Endothelial cell of umbilical vein (primary cell): ENCODE measurements at regions not wholly inside any gene's neighbourhood (a gene's known extent, or its start where the extent isn't known, plus 50 kb on each side); places are given as distances from the start of the nearest gene placed in this dataset.
A peak's percentile ranks its signal among the peaks of the same experiment; 100 is the strongest.

Experiments used
- BruUV-seq: library from RNA; stranded (reverse); fragments of 400-500 nt; replicated peaks from 2 replicates; lab custom pipeline; 2021; lab: Mats Ljungman, UMichigan
- CTCF ChIA-PET: fragments of 300-600, 350-600 bp; sonication (Branson Sonifier 250); formaldehyde crosslinking; loops from one replicate; lab custom pipeline; 2021; ENCODE audit warnings: antibody characterized with exemption, inconsistent platforms; lab: Charles Lee
- POLR2A ChIA-PET: fragments of 300-600, 350-600 bp; sonication (Branson Sonifier 250); formaldehyde crosslinking; loops from one replicate; lab custom pipeline; 2021; ENCODE audit warnings: antibody characterized with exemption, inconsistent platforms; lab: Charles Lee
- DNase-seq: peaks from one replicate; pipeline ENCODE4 v3.0.0-alpha.2; 2011; ENCODE audit warnings: low read depth, low spot score
- FAIRE-seq: peaks from 2 replicates; lab custom pipeline; 2011; peaks lifted over from hg19 to GRCh38; lab: Jason Lieb, UNC
- H2AFZ ChIP-seq: 2 replicates; pipeline ENCODE4 v1.6.0; 2012; ENCODE audit warnings: low read depth, low read length, control low read depth, inconsistent platforms
- H3K27ac ChIP-seq: 2 replicates; pipeline ENCODE4 v1.5.1; 2011; ENCODE audit warnings: low read depth, mild to moderate bottlenecking, control low read depth, low read length, moderate library complexity; ENCODE audit not compliant: insufficient read depth
- H3K27me3 ChIP-seq, 2 experiments: 2 replicates each; pipeline versions ENCODE4 v1.6.0 to v1.6.1; 2011; ENCODE audit warnings: low read length in 2 of 2, mixed read lengths in 1 of 2; ENCODE audit not compliant: control insufficient read depth in 2 of 2, insufficient read depth in 2 of 2
- H3K36me3 ChIP-seq, 2 experiments: 2 replicates in 1 of 2; 3 replicates in 1 of 2; pipeline ENCODE4 v1.5.1; 2011; ENCODE audit warnings: low read length in 2 of 2, mild to moderate bottlenecking in 1 of 2, moderate library complexity in 1 of 2; ENCODE audit not compliant: control insufficient read depth in 2 of 2, insufficient read depth in 2 of 2; ENCODE audit errors: extremely low read depth in 1 of 2
- H3K4me1 ChIP-seq: 3 replicates; pipeline ENCODE4 v1.5.1; 2011; ENCODE audit warnings: mild to moderate bottlenecking, low read length; ENCODE audit not compliant: control insufficient read depth, insufficient read depth; ENCODE audit errors: extremely low read depth
- H3K4me2 ChIP-seq: 2 replicates; pipeline ENCODE4 v1.6.1; 2011; ENCODE audit warnings: low read length, control low read depth, mixed read lengths; ENCODE audit not compliant: insufficient read depth
- H3K4me3 ChIP-seq, 3 experiments: fragments of 200-600 bp in 1 of 3; sonication (generic), shearing (Covaris generic) in 1 of 3; replicated peaks in 1 of 3; 2 replicates each; pipeline ENCODE4 v1.5.1; 2011 to 2016; ENCODE audit warnings: control low read depth in 3 of 3, low read length in 3 of 3, mild to moderate bottlenecking in 2 of 3, inconsistent platforms in 1 of 3, low read depth in 1 of 3, moderate library complexity in 1 of 3; ENCODE audit not compliant: insufficient read depth in 1 of 3
- H3K79me2 ChIP-seq: 2 replicates; pipeline ENCODE4 v1.6.0; 2012; ENCODE audit warnings: low read length, inconsistent platforms; ENCODE audit not compliant: control insufficient read depth, insufficient read depth
- H3K9ac ChIP-seq: replicated peaks from 2 replicates; pipeline ENCODE3; 2011; ENCODE audit warnings: low read length, control low read depth; ENCODE audit not compliant: insufficient read depth; ENCODE audit errors: extremely low read depth
- H3K9me1 ChIP-seq: replicated peaks from 3 replicates; pipeline ENCODE4 v1.6.0; 2011; ENCODE audit warnings: mild to moderate bottlenecking, low read length; ENCODE audit not compliant: control insufficient read depth, insufficient read depth; ENCODE audit errors: extremely low read depth
- H3K9me3 ChIP-seq: replicated peaks from 2 replicates; pipeline ENCODE4 v1.5.1; 2012; ENCODE audit warnings: low read length, inconsistent platforms; ENCODE audit not compliant: control insufficient read depth, insufficient read depth
- H4K20me1 ChIP-seq: replicated peaks from 2 replicates; pipeline ENCODE3; 2011; ENCODE audit warnings: mild to moderate bottlenecking, low read length; ENCODE audit not compliant: control insufficient read depth, insufficient read depth; ENCODE audit errors: extremely low read depth
- FOS ChIP-seq: IDR thresholded peaks from 2 replicates; pipeline ENCODE4 v1.6.1; 2011; ENCODE audit warnings: mild to moderate bottlenecking, low read length, moderate library complexity, borderline replicate concordance; ENCODE audit not compliant: insufficient read depth
- GATA2 ChIP-seq: IDR thresholded peaks from 2 replicates; pipeline ENCODE4 v1.7.0; 2011; ENCODE audit warnings: low read depth, mild to moderate bottlenecking, moderate library complexity, mixed read lengths, low read length; ENCODE audit not compliant: insufficient read length, insufficient read depth
- JUN ChIP-seq: IDR thresholded peaks from 2 replicates; pipeline ENCODE4 v1.6.1; 2011; ENCODE audit warnings: borderline replicate concordance, low read depth; ENCODE audit not compliant: insufficient read length, insufficient read depth
- MAX ChIP-seq: IDR thresholded peaks from 2 replicates; pipeline ENCODE4 v1.6.1; 2011; ENCODE audit not compliant: insufficient read depth, insufficient read length
- POLR2A ChIP-seq: IDR thresholded peaks from 2 replicates; pipeline ENCODE4 v1.6.1; 2012; ENCODE audit warnings: low read depth, mild to moderate bottlenecking, control low read depth, low read length
- dilution Hi-C: fragments of 300-500 bp; cut with MboI; formaldehyde crosslinking; loops from one replicate; pipeline ENCODE4 v1.15.0; 2019; ENCODE audit warnings: low sequenced_read_pairs; ENCODE audit not compliant: extremely low pct_ligation_motif_present
- intact Hi-C: fragments of 100-400 bp; cut with micrococcal nuclease; formaldehyde crosslinking; loops from one replicate; pipeline ENCODE4 v1.10.0; 2022

- no peaks in the 10 kb centered on the region for H3K79me2 ChIP-seq
- intact Hi-C loops (no loop called here), dilution Hi-C loops (no loop called here)
- CTCF ChIA-PET = interaction anchor here (1.3 to 1.9 kb wide), 2 partner anchors 12 to 26 kb away, joined by 4 read pairs; no protein-coding TSS in a partner anchor
- no peaks in the 10 kb centered on the region for H4K20me1 ChIP-seq
- no peak overlapping the region for H3K4me2 ChIP-seq
- no peaks in the 10 kb centered on the region for H3K9me1 ChIP-seq
- H3K36me3 ChIP-seq = no peaks in the 10 kb centered on the region
- H3K4me1 ChIP-seq = peaks cover 8% of the 10 kb centered on the region
- no peak for TF ChIP-seq POLR2A
- peak; percentile 28 for TF ChIP-seq FOS
- TF ChIP-seq MAX = no peak
- TF ChIP-seq JUN = peak; percentile 39
- TF ChIP-seq GATA2 = no peak
- no TSS peak for BruUV-seq
- no peaks in the 10 kb centered on the region for H3K9me3 ChIP-seq
- POLR2A ChIA-PET = interaction anchor here (1.6 kb wide), 1 partner anchor 103 kb away, joined by 3 read pairs; the partner anchor contains the start of gene ZSWIM6
- H3K27me3 ChIP-seq = no peaks in the 10 kb centered on the region
- H3K4me3 ChIP-seq = no peak overlapping the region
- H3K27ac ChIP-seq = no peak overlapping the region
- DNase-seq (peak; percentile 24), FAIRE-seq (no peak)
- no peak overlapping the region for H3K9ac ChIP-seq
- H2AFZ ChIP-seq = peak overlapping the region; percentile 7
These were observed 66.5 kb upstream of the SMIM15 start for GRCh38 chr5:61228691-61229280.

DNA sequence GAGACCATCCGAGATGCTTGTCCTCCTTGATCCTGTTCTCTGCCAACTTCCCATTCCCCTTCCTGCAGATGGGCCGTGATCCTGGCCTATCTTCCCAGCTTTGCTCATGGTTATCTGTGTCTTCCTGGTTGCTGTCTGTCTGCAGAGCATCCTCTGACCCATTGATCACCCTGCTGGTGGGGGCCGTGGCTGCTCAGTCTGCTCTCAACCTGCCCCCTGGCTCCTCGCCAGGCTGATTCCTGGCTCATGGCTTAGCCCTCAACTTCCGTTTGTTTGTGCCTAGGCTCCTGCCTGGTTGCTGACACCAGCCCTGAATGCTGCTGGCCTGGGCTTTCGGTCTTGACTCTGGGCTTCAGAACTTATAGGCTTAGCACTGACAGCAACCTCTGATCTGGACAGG lies 67.1 kb upstream of the SMIM15 start:
- Histone ChIP-seq H3K4me2 (no peak overlapping the region), H3K36me3 (no peaks in the 10 kb centered on the region), H3K9me1 (no peaks in the 10 kb centered on the region), H3K9ac (no peak overlapping the region), H3K27me3 (no peaks in the 10 kb centered on the region), H3K9me3 (no peaks in the 10 kb centered on the region), H3K27ac (no peak overlapping the region), H3K79me2 (no peaks in the 10 kb centered on the region), H3K4me1 (peaks cover 8% of the 10 kb centered on the region), H4K20me1 (no peaks in the 10 kb centered on the region), H2AFZ (peak overlapping the region; percentile 0), H3K4me3 (no peak overlapping the region)
- dilution Hi-C loops = no loop called here
- intact Hi-C loops = no loop called here
- FAIRE-seq = peak; percentile 52
- ChIA-PET CTCF (interaction anchor here (1.3 to 1.9 kb wide), 2 partner anchors 13 to 26 kb away, joined by 4 read pairs; no protein-coding TSS in a partner anchor), POLR2A (no interaction called here)
- DNase-seq = peak; percentile 20
- TF ChIP-seq FOS (no peak), MAX (no peak)
- BruUV-seq = no TSS peak
